Spleen (tissue), 7 donors: ENCODE measurements at regions not wholly inside any gene's neighbourhood (a gene's known extent, or its start where the extent isn't known, plus 50 kb on each side); places are given as distances from the start of the nearest gene placed in this dataset.

Experiments used
- CTCF ChIP-seq, 11 experiments: fragments of 200-600 bp in 7 of 11; fragments of 450-650 bp in 4 of 11; sonication (generic) in 4 of 11; IDR thresholded peaks in 8 of 11; conservative IDR thresholded peaks in 3 of 11; 1 replicate in 7 of 11; 2 replicates in 4 of 11; pipeline versions ENCODE4 v1.4.0 to v1.8.0; 2016 to 2021; ENCODE audit warnings: antibody characterized with exemption in 11 of 11, inconsistent platforms in 4 of 11, mild to moderate bottlenecking in 1 of 11
- POLR2A ChIP-seq, 3 donors: fragments of 450-650 bp; IDR thresholded peaks; one replicate each; pipeline ENCODE4 v1.5.1; 2017; ENCODE audit warnings: antibody characterized with exemption in 3 of 3, mild to moderate bottlenecking in 1 of 3
- POLR2AphosphoS5 ChIP-seq, 3 donors: sonication (generic); formaldehyde crosslinking; IDR thresholded peaks; one replicate each; pipeline ENCODE4 v1.5.1; 2017; ENCODE audit warnings: antibody characterized with exemption in 3 of 3
- donor health status: DM: no; HTN: no; CAD: no; lungs with moderate emphysema.
- donor health status: DM: no; HTN: no; CAD: no.
- donor health status: DM: no; HTN: no; CAD: no.

- no peak for TF ChIP-seq CTCF (IDR thresholded peaks at IDR 0.05 in 8 of 11, conservative IDR thresholded peaks at IDR 0.05 in 3 of 11)
- no peak for TF ChIP-seq POLR2A (IDR thresholded peaks at IDR 0.05)
- no peak for TF ChIP-seq POLR2AphosphoS5 (IDR thresholded peaks at IDR 0.05)
These were observed 315.8 kb downstream of the ZNF516 start for GRCh38 chr18:76179257-76179656.
